ENCODE measurements at regions not wholly inside any gene's neighbourhood (a gene's known extent, or its start where the extent isn't known, plus 50 kb on each side); places are given as distances from the start of the nearest gene placed in this dataset.

DNA sequence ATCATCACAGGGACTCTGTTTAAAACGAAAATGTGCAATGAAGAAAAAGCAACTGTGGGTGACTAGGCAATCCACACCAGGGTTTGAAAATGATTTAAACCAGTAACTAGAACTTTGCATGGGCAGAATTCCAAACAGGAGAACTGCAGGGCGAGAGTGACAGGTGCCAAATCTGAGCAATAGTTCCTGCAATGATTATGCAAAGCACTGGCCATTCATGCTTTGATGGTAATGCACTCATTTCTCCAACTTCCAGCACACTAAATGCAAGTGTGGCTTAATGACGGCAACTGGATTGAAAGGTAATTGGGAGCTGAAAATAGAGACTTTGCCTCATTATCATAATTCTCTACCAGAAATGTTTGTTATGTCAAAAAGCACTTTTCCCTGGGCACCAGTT, 140.5 kb upstream of the TMCC3 start:
- FAIRE-seq (no peak), DNase-seq (ENCODE audit: extremely low spot score, insufficient read length, low read depth) (no peak)

DNA sequence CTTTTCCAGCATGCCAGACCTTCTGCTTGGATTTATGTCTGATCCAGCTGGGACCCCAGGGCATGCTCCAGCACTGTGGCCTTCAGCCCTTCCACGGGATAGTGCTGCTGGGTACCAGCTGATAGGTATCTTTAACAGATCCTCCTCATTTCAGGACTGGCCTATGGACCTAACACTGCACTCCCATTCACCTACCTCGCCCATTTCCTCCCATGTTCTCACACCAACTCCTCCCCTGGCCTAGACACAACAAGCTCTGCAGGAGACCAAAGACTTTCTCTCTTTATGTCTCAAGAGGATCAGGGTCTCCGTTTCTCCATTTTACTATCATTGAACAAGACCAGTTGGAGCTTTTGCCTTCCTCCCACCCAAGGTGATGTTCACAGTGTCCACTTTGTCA, 140.0 kb upstream of the TMCC3 start:
- DNase-seq (ENCODE audit: extremely low spot score, insufficient read length, low read depth) (no peak), FAIRE-seq (no peak)

DNA sequence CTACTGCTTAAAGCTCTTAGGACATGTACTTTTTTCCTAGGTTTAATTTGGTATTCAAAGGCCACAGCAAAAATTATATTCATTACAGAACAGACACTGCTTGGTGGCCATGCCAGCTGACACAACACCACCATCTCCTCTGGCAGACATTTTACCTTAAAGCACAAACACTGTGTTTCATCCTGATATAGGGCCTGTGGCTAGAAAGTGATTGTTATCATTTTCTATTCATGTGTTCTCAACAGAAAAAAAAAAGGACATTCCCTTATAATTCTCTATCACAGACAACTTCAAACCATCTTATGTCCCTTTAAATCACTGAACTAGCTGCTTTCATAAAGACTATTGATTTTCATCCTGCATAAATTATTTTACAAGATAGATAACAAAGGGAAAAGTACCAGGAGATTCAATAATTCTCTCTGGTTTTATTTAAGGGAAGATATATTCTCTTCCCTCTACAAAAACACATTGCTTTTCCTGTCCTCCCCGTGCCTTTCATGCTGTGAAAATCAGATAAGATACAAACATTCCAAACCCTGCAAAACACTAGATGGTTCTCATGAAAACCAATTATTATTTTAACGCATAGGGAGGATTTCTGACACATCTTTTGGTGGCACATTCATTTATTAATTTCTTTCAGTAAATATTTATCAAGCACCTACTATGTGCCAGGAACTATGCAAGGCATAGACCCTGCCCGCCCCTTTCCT, 139.3 kb upstream of the TMCC3 start:
- FAIRE-seq = no peak
- no peak for DNase-seq (ENCODE audit: extremely low spot score, insufficient read length, low read depth)

DNA sequence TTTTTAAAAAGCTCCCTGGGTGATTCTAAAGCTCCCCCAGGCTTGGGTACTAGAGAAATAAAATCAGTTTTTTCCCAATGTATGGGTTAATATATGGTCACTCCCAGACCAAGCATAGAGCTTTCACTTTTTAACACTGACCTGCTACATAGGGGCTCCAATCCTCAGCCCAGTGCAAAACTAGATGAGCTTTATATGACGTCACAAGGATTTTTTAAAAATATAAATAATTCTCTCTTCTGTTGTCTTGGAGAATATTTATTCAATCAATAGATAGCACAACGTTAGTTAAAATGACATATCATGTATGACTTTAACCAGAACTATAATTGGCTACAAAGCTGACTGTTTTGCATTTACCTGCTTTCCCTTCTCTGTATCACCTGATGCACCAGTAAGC, 137.9 kb upstream of the TMCC3 start:
- no peak for FAIRE-seq
- no peak for DNase-seq (ENCODE audit: extremely low spot score, insufficient read length, low read depth)

DNA sequence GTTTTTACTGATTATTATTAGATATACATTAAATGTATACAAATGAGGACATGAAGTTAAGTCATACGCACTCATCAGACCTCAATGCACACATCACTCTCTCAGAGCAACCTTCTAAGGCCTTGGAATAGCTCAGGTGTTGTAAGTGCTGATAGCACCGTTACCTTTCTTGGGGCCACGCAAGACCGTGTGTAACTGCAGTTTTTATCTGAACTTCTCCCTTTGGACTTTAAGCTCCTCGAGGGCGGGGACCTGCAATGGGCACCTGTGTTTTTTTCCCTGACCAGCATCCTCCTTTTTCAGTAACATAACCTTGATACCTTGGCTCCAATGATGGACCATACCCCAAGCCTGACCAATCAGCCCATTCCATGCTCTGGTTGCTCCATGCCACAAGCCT, 136.5 kb upstream of the TMCC3 start:
- no peak for FAIRE-seq
- DNase-seq (ENCODE audit: extremely low spot score, insufficient read length, low read depth) = no peak

DNA sequence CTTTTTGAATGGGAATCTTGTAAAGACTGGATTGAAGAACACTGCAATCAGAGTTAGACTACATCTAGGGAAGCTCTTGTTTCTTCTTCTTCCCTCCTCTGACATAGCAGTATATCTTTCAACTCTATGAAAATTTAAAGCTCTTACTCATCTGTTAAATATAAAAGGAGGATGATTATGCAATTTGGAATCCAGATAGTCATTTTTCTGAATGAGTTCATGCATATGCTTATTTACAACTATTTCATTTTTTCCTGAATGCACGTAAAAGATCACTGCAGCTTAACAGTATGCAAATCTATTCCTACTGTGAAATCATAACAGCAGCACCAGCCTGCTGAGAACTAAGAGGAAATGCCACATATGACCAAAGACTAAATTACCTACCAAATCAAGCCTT, 133.5 kb upstream of the TMCC3 start:
- FAIRE-seq = peak; percentile 60
- no peak for DNase-seq (ENCODE audit: extremely low spot score, insufficient read length, low read depth)

DNA sequence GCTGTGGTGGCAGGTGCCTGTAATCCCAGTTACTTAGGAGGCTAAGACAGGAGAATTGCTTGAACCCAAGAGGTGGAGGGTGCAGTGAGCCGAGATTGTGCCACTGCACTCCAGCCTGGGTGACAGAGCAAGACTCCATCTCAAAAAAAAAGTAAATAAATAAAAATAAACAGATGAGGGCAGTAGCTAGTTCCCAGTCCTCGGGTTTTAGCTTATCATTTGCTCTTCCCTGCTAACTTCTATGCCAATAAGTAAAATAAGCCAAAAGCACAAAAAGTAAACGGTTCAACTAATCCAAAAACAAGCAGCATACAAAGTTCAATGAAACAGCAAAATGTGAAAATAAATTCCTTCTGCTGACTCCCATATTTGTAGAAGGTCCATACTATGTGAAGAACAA, 133.0 kb upstream of the TMCC3 start:
- no peak for FAIRE-seq
- DNase-seq (ENCODE audit: extremely low spot score, insufficient read length, low read depth) = no peak

DNA sequence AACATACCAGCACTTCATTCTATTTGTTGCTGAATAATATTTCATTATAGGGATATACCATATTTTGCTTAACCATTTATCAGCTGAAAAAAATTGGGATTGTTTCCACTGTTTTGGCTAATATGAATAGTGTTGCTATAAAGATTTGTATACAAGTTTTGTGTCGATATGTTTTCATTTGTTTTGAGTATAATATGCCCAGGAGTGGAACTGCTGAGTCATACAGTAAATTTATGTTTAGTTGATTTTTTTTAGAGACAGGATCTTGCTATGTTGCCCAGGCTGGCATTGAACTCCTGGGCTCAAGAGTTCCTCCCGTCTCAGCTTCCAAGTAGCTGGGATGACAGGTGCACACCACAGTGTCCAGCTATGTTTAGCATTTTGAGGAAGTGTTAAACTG, 131.5 kb upstream of the TMCC3 start:
- FAIRE-seq (no peak), DNase-seq (ENCODE audit: extremely low spot score, insufficient read length, low read depth) (no peak)

DNA sequence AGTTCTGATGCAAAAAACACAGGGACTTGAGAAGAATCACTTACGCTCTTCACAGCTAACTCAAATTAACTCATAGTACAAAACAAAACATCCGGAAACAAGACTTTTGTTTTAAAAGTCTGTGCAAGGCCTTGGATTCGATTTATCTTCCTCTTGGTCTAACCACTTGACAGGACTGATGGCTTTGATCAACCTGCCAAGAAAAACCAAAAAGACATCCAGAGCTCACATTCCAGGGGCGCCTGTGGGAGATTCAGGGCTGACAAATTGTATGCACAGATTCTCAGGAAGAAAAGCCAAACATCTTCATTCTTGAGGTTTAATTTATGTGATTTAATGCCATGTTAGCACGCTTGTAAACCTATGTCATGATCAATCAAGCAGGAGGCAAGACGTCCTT, 129.1 kb upstream of the TMCC3 start:
- FAIRE-seq (no peak), DNase-seq (ENCODE audit: extremely low spot score, insufficient read length, low read depth) (no peak)

DNA sequence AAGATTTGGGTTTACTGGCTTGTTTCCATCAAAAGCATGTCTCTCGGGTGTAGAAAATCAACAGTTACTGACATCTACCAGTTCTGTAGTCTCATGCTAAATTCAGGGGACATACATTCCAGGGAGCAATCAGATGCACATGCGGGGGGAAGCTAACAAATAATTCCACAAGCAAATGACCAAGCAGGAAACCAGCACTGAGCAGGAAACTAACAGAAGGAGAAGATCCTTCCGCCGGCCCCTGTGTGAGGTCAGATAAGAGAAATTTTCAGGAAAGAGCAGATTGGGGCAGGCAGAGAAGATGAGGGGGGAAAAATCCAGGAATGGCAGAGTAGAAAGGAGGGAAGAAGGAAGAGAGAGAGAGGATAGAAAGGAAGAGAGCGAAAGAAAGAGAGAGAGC, 127.6 kb upstream of the TMCC3 start:
- FAIRE-seq = no peak
- DNase-seq (ENCODE audit: extremely low spot score, insufficient read length, low read depth) = no peak

DNA sequence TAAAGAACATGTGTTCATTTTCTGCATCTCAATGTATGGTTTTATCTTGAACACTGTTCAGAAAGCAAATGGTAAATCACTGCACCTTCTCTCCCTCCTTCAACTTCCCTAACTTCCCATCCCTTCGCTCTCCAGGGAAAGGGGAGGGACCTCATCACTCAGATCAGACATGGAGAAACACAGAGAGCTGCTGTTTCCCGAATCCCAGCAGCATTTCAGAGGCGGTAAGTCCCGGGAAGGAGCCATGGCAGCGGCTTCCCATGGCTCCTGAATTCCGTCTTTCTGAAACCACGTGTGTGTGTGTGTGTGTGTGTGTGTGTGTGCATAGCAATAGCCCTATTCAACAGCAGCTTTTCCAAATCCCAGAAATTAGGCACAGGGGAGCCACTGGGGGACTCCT, 125.4 kb upstream of the TMCC3 start:
- FAIRE-seq = no peak
- DNase-seq (ENCODE audit: extremely low spot score, insufficient read length, low read depth) = no peak

DNA sequence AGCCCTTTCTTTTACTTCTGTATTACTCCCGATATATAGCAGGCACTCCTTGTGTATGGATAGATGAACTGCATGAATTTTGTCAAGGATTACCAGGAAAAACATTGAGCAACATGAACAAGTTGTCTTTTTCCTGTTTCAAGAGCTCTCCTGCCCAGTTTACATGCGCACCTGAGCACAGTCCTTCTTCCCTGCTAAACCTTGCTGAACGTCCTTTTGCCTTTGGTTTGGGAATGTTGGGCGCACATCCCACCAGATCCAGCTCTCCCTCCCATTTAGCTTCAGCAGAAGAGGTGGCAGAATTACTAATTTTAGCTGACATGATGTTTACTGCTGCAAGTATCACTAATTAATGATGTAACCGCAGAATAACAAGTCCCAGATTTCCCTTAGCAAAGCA, 121.4 kb upstream of the TMCC3 start:
- DNase-seq (ENCODE audit: extremely low spot score, insufficient read length, low read depth) (no peak), FAIRE-seq (no peak)

DNA sequence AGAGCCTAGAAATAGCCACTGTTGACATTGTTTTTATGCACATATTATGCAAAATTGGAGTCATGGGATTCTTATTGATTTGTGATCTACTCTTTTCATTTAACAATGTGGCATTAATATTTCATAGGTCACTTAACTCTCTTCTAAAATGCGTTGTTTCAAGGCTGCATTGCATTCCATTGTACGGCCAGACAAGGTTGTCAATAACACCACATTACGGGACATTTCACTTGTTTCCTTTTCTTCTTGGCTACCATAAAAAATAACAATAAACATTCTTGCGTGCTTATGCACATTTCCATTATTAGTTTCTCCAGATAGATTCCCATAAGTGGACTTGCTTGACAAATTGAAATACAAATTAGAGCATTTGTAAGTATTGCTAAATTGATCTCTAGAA, 120.8 kb upstream of the TMCC3 start:
- DNase-seq (ENCODE audit: extremely low spot score, insufficient read length, low read depth) = no peak
- no peak for FAIRE-seq

DNA sequence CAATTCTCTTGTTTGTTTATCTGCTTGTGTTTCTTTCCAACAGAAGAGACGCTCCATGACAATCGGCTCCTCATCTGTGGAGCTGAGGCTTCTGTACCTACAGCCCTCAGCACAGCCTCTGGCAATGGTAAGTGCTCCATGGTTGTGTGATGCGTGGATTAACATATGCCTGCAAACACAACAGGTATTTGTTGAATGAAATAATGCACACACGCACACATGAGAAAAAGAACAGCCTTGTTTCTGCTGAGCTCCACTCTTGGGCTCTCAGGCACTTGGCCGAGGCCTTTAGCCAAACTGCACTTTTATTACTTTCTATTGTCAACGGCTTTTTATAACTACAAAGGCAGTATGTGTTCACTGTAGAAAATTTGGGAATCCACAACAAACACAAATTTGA, 120.4 kb upstream of the TMCC3 start:
- FAIRE-seq (no peak), DNase-seq (ENCODE audit: extremely low spot score, insufficient read length, low read depth) (no peak)

DNA sequence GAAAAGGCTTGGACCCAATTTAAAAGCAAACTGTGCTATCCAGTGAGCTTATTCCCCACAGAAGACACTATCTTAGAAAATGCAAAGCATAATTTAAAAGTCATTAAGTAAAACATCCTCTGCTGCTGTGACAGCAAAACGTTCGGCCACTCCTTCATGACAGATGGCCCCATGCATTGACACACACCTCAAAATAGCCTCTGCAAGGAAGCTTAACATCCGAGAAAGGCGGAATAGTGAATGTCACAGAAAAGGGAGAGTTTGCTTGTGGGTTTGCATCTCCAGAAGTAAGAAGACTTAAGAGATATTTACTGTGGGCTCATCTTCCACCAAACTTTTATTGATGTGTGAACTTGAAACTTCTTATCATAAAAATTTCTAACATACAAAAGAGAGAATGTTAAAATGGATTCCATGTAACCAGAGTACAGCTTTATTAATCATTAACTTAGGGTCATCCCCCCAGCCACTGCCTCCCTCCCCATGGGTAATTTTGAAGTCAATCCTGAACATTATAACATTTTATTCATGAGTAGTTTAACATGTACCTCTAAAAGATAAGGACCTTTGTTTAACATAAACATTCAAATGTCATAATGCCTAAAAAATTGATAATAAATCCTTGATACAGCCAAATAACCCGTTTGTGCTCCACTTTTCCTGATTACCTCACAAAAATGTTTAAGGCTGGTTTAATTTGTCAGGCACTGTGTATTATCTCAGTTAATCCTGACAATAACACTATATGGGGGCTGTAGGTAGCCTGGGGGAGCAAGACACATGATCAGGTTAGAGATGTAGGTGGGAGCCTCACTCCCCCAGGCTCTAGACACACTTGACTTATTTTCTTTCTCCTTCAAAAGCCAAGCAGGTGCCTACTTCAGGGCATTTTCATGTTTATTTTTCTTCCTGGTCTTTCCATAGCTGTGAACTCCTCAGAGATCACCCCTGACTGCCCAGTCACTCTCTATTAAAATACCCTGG, 119.7 kb upstream of the TMCC3 start:
- DNase-seq (ENCODE audit: extremely low spot score, insufficient read length, low read depth) (no peak), FAIRE-seq (no peak)

DNA sequence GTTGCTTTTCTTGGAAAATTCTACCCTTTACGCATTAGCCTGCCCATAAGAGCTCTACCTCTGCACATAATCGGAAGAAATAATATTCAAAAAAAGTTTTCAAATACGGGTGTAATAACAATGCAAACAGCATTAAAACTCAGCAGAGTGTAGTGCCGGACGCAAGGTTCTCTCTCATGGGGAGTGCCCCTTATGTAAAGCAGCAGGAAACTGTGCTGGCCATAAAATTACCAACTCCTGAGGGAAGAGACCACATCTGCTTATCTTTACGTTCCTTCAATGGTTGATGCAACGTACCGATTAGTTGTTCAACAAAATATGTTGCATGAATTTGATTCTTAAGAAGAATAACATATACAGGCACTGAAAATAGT, 118.7 kb upstream of the TMCC3 start:
- DNase-seq (ENCODE audit: extremely low spot score, insufficient read length, low read depth) (peak; percentile 29), FAIRE-seq (peak; percentile 96)

DNA sequence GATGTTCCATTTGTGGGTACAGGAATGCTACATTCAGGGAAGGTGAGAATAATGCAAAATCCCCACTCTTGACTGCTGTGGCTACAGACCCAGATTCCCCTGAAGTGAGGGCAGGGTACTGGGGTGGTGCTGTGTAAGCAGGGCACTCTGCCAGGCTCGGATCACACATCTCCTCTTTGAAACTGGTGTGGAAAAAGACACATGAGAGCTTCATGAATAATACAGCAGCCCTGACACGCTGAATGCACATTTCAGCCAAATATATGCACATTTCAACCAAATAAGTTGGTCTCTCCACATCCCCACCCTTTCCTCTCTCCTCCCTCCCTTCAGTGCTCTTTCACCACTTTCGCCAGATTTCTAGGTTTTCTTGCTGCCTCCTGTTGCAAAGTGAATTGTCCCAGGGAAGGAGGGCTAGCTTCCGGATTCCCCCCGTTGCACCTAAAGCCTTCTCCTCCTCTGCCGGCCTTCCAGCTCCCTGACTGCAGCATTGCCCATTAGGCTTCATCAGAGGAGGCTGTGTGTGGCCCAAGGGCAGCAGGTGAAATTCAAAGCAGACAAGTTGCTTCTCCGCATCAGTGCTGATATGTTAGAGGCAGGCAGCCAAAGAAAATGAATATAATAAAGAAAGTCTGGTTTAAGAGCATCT, 118.2 kb upstream of the TMCC3 start:
- DNase-seq (ENCODE audit: extremely low spot score, insufficient read length, low read depth) (no peak), FAIRE-seq (no peak)

DNA sequence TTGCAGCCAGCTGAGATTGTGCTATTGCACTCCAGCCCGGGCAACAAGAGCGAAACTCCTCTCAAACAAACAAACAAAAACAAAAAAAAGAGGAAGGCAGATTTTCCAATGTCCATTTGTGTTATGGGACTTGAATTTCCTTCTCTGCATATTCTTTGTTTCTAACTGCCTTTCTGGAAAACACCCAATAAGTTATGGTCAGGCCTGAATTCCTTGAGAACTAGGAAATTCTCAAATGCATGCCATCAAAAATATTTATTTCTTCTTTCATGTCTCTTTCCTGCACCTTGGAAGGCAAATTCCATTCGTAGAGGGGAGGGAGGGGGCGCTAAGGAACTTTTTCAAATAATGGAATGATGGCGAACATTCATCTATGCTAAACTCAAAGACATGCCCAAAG, 117.6 kb upstream of the TMCC3 start:
- DNase-seq (ENCODE audit: extremely low spot score, insufficient read length, low read depth) (no peak), FAIRE-seq (peak; percentile 42)

DNA sequence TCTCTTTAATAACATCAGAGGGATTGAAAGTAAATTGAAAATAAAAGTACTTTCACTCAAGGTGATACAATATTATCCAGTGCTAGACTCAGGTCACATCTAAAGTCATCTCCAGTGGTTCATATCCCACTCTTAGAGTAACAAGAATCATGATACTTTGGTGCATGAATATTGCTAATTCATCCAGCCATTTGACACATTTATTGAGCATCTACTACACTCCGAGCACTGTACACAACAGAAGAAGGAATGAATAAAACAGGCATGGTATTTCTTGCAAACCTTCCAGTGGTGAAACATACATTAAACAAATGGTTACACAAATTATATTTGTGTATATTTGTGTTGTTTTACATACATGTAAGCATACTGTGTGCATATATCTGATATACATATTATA, 116.0 kb upstream of the TMCC3 start:
- FAIRE-seq (no peak), DNase-seq (ENCODE audit: extremely low spot score, insufficient read length, low read depth) (no peak)

DNA sequence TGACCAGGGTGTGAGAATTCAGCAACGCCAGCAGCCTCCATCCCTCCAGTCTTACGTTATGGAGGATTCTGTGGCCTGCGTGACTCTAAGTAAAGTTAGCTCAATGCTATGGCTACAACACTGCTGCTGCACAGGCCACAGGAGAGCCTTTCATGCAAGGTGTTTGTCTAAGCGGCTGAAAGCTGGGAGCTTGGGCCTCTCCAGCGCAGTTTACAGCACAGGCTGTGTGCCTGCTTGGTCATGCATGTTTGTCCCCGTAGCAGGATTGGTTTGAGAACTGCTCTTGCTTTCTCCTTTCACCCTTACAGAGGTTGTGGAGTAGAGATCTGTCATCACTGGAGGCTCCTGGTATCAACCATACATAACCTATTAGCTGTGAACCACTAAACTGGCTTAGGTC, 113.1 kb upstream of the TMCC3 start:
- FAIRE-seq (no peak), DNase-seq (ENCODE audit: extremely low spot score, insufficient read length, low read depth) (no peak)

DNA sequence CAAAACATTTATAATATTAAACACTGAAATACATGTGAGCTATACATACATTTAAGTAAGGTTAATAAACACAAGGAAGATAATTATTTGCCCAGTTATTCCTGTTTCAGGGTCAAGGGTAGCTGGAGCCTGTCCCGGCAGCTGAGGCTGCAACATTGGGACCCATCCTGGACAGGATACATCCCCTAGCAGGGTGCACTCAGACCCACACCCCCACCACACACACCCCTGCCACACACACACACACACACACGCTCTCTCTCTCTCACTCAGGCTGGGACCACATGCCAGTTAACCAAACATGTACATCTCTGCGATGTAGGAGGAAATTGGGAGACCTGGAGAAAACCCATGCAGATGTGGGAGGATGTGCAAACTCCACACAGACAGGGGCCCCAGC, 112.6 kb upstream of the TMCC3 start:
- DNase-seq (ENCODE audit: extremely low spot score, insufficient read length, low read depth) = no peak
- no peak for FAIRE-seq

Data from GM18507 (cell line).